Mesothelial cell of epicardium (in vitro differentiated cells): ENCODE measurements at regions not wholly inside any gene's neighbourhood (a gene's known extent, or its start where the extent isn't known, plus 50 kb on each side); places are given as distances from the start of the nearest gene placed in this dataset.

ENCODE experiments used
- DNase-seq, 2 experiments: peaks; one replicate each; pipeline ENCODE4 v3.0.0; 2021; ENCODE audit warnings: low spot score in 2 of 2; ENCODE audit not compliant: unreplicated experiment in 2 of 2
- H3K27ac Mint-ChIP-seq: 2 replicates; pipeline ENCODE4 v1.8.0; 2021; ENCODE audit warnings: mixed read lengths
- H3K27me3 Mint-ChIP-seq: 2 replicates; pipeline ENCODE4 v1.8.0; 2021; ENCODE audit warnings: low read depth, mixed read lengths
- H3K36me3 Mint-ChIP-seq: 2 replicates; pipeline ENCODE4 v1.8.0; 2021; ENCODE audit warnings: mixed read lengths
- H3K4me1 Mint-ChIP-seq: 2 replicates; pipeline ENCODE4 v1.8.0; 2021; ENCODE audit warnings: mixed read lengths
- H3K4me3 Mint-ChIP-seq: 2 replicates; pipeline ENCODE4 v1.8.0; 2021; ENCODE audit warnings: mild to moderate bottlenecking, moderate library complexity, mixed read lengths
- H3K9me3 Mint-ChIP-seq: 2 replicates; pipeline ENCODE4 v1.8.0; 2021; ENCODE audit warnings: mixed read lengths
- TF ChIP-seq, protein P1 (sequence below): fragments of 200-600 bp; sonication (generic); IDR thresholded peaks from one replicate; pipeline ENCODE4 v1.5.0; 2021; ENCODE audit warnings: antibody characterized with exemption; ENCODE audit not compliant: unreplicated experiment

DNA sequence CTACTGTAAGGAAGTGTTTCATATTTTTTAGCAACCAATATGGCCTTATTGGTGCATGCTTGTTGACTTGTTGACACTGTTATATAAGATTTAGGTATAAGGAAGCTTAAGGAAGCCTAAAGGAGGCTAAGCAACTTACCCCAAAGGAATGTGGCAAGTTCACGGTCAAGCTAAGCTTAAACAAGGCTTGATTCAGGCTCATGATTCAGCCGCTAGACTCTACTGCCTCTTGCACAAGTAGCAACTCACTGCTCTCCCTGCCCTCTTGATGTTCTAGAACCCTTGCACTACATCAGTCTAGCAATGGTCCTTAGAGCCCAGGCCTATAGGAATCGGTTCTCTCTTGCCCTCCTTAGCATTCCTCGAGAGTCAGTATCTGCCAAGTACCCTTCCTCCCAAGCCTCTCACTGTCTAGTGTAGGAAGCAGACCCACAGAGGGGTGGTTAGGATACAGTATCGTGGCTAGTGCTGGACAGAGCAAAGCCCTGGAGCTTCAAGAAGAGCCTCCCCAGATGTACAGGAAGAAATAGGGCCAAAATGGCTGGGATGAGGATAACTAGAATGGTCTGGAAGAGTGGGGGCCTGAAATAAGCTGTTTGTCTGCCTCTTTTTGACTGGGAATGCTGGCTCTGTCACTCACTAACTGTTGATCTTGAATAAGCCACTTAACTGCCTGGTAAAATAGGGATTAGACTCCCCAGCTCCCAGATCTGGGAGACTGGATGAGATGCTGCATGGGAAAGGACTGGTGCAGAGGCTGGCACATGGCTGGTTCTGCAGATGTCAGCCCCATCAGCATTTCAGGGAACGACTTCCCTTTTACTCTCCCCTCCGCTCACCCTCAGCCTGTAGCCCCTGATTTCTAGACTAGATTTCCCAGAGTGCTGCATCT, 122.2 kb downstream of the NAV1 start:
- Mint-ChIP-seq H3K4me1 (peaks cover 43% of the 10 kb centered on the region), H3K27ac (no peak overlapping the region), H3K27me3 (no peaks in the 10 kb centered on the region), H3K36me3 (peaks cover 7% of the 10 kb centered on the region), H3K9me3 (peaks cover 3% of the 10 kb centered on the region), H3K4me3 (no peak overlapping the region)
- no peak for DNase-seq
- TF ChIP-seq, protein P1, sequence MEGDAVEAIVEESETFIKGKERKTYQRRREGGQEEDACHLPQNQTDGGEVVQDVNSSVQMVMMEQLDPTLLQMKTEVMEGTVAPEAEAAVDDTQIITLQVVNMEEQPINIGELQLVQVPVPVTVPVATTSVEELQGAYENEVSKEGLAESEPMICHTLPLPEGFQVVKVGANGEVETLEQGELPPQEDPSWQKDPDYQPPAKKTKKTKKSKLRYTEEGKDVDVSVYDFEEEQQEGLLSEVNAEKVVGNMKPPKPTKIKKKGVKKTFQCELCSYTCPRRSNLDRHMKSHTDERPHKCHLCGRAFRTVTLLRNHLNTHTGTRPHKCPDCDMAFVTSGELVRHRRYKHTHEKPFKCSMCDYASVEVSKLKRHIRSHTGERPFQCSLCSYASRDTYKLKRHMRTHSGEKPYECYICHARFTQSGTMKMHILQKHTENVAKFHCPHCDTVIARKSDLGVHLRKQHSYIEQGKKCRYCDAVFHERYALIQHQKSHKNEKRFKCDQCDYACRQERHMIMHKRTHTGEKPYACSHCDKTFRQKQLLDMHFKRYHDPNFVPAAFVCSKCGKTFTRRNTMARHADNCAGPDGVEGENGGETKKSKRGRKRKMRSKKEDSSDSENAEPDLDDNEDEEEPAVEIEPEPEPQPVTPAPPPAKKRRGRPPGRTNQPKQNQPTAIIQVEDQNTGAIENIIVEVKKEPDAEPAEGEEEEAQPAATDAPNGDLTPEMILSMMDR: no peak

DNA sequence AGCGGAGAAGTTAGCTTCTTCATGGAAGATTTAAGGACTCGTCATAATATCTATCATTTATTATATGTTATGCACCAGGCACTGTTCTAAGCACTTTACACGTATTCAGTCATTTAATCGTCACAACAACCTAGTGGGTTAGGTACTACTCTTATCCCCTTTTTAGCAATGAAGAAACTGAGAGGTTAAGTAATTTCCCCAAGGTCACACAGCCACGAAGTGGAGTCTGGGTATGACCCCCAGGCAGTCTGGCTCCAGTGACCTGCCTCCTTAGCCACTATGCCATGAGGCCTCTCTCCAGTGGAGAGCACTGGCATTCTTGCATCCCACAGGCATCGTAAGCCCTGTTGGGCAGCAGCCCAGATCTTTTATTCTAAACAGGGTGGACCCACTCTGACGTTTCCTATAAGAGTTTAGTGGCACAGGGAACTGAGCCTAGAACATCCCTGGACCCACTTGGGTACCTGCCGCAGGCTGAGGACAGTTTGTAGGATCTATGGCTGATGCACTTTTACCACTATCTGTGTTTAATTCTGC, 123.0 kb downstream of the NAV1 start:
- Mint-ChIP-seq H3K27ac (no peak overlapping the region), H3K4me3 (no peak overlapping the region), H3K36me3 (peaks cover 7% of the 10 kb centered on the region), H3K9me3 (peaks cover 3% of the 10 kb centered on the region), H3K27me3 (no peaks in the 10 kb centered on the region), H3K4me1 (peaks cover 41% of the 10 kb centered on the region)
- TF ChIP-seq, protein P1: no peak
- no peak for DNase-seq

DNA sequence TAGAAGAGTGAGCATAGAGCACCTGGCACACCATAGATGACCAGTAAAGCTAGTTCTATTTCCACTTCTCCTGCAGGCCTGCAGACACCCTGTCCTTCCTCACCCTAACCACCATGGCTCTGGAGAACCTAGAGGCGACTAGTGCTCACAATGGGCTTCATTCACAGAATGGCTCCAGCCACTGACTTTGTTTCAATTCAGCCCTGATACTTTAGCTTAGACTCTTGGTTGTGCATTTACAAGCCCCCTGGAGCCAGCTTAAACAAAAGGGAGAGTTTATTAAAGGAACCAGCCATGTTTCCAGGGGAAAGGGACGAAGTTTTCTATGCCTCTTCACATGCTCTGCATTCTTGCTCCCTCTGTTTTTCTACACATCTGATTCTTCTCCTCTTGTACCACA, 123.7 kb downstream of the NAV1 start:
- Mint-ChIP-seq H3K27ac (no peak overlapping the region), H3K9me3 (peaks cover 3% of the 10 kb centered on the region), H3K4me1 (peaks cover 35% of the 10 kb centered on the region)

DNA sequence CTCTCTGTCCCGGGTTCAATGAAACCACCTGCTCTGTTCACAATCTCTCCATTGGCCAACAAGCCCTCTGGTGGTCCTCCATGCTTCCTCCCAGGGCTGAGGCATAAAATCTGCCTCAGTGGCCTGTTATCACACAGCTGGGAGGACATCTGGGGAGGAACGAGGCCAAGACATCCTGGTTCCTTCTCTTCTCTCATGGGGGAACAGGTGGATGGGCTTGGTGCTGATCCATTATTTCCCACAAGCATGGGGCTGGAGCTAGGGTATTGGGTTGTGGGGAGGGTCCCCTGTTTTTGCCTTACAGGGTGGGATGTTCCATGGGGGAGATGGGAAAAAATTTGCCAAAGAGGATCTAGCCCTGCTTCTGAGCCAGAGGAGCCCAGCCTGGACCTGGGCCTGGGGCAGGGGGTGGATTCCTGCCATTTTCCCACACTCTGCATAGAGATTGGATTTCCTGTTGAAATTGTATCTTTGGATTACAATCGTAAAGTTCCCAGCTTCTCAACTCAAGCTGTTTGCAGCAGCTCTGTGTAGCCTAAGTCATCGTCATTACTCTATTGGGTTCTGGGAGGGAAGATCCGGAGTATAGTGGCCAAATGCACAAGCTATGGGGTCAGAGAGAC, 124.7 kb downstream of the NAV1 start:
- Mint-ChIP-seq H3K4me3 (no peak overlapping the region), H3K27me3 (no peaks in the 10 kb centered on the region), H3K27ac (no peak overlapping the region), H3K36me3 (peaks cover 7% of the 10 kb centered on the region), H3K4me1 (peaks cover 29% of the 10 kb centered on the region), H3K9me3 (peaks cover 3% of the 10 kb centered on the region)
- TF ChIP-seq, protein P1: no peak
- no peak for DNase-seq

More for the DNA sequence above, 123.7 kb downstream of the NAV1 start:
- Mint-ChIP-seq H3K36me3 (peaks cover 7% of the 10 kb centered on the region), H3K27me3 (no peaks in the 10 kb centered on the region), H3K4me3 (no peak overlapping the region)
- TF ChIP-seq, protein P1: no peak
- DNase-seq: no peak

- peaks cover 7% of the 10 kb centered on the region for H3K36me3 Mint-ChIP-seq
- no peaks in the 10 kb centered on the region for H3K27me3 Mint-ChIP-seq
- no peak overlapping the region for H3K4me3 Mint-ChIP-seq
- peak overlapping the region; percentile 5 for H3K27ac Mint-ChIP-seq
- TF ChIP-seq, protein P1: no peak
- H3K9me3 Mint-ChIP-seq: peaks cover 3% of the 10 kb centered on the region
- no peak for DNase-seq
- peaks cover 29% of the 10 kb centered on the region for H3K4me1 Mint-ChIP-seq
Observed at GRCh38 chr1:201665036-201665435, 126.1 kb downstream of the NAV1 start.
